HG03354 (cell line): ENCODE measurements at regions not wholly inside any gene's neighbourhood (a gene's known extent, or its start where the extent isn't known, plus 50 kb on each side); places are given as distances from the start of the nearest gene placed in this dataset.

Source experiments
- ATAC-seq: cut with Tn5 transposase; IDR thresholded peaks from one replicate; pipeline ENCODE4 v1.9.1; 2021; ENCODE audit warnings: mild to moderate bottlenecking; ENCODE audit not compliant: unreplicated experiment, poor library complexity, severe bottlenecking

- ATAC-seq, result no peak
Observed at GRCh38 chr5:148708854-148709253, 54.5 kb upstream of the HTR4 start.

GRCh38 chr5:148711961-148712360, 57.6 kb upstream of the HTR4 start:
- ATAC-seq, result no peak

- no peak for ATAC-seq
Observed at GRCh38 chr5:148713735-148714508, 59.6 kb upstream of the HTR4 start.

- ATAC-seq, result no peak
Observed at GRCh38 chr5:148716716-148717115, 62.4 kb upstream of the HTR4 start.

- ATAC-seq, result no peak
Observed at GRCh38 chr5:148717668-148718067, 63.3 kb upstream of the HTR4 start.

- no peak for ATAC-seq
Observed at GRCh38 chr5:148719605-148720004, 65.3 kb upstream of the HTR4 start.

GRCh38 chr5:148720257-148720656, 65.9 kb upstream of the HTR4 start:
- no peak for ATAC-seq

GRCh38 chr5:148723143-148723542, 68.8 kb upstream of the HTR4 start:
- no peak for ATAC-seq

GRCh38 chr5:148725675-148726074, 71.3 kb upstream of the HTR4 start:
- ATAC-seq, result no peak

- no peak for ATAC-seq
Observed at GRCh38 chr5:148729182-148729581, 74.9 kb upstream of the HTR4 start.

GRCh38 chr5:148730270-148730669, 75.9 kb upstream of the HTR4 start:
- ATAC-seq, result no peak

GRCh38 chr5:148730942-148731898, 76.9 kb upstream of the HTR4 start:
- peak; percentile 91 for ATAC-seq

GRCh38 chr5:148732692-148733091, 78.4 kb upstream of the HTR4 start:
- ATAC-seq, result peak; percentile 27

GRCh38 chr5:148733601-148734438, 79.5 kb upstream of the HTR4 start:
- ATAC-seq, result no peak

GRCh38 chr5:148734518-148734917, 80.2 kb upstream of the HTR4 start:
- no peak for ATAC-seq

GRCh38 chr5:148735301-148735835, 81.0 kb upstream of the HTR4 start:
- ATAC-seq, result no peak

- ATAC-seq, result peak; percentile 52
Observed at GRCh38 chr5:148739023-148739422, 84.7 kb upstream of the HTR4 start.

- no peak for ATAC-seq
Observed at GRCh38 chr5:148739524-148739923, 85.2 kb upstream of the HTR4 start.

GRCh38 chr5:148740079-148740858, 85.9 kb upstream of the HTR4 start:
- no peak for ATAC-seq
